ENCODE measurements at regions not wholly inside any gene's neighbourhood (a gene's known extent, or its start where the extent isn't known, plus 50 kb on each side); places are given as distances from the start of the nearest gene placed in this dataset.

DNA sequence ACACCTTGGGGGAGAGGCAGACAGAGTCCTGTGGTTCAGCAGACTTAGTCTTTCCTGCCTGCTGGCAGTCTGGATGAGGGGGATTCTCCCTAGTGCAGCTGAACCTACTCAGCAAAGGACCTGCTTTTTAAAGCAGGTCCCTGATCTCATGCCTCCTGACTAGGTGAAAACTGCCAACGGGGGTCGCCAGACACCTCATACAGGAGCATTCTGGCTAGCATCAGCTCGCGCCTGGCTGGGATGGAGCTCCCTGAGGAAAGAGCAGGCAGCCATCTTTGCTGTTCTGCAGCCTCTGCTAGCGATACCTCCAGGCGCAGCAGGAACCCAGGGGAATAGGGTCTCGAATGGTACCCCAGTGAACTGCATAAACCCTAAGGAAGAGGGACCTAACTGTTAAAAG, 225.2 kb downstream of the CDH9 start:
- TF ChIP-seq, protein P1, sequence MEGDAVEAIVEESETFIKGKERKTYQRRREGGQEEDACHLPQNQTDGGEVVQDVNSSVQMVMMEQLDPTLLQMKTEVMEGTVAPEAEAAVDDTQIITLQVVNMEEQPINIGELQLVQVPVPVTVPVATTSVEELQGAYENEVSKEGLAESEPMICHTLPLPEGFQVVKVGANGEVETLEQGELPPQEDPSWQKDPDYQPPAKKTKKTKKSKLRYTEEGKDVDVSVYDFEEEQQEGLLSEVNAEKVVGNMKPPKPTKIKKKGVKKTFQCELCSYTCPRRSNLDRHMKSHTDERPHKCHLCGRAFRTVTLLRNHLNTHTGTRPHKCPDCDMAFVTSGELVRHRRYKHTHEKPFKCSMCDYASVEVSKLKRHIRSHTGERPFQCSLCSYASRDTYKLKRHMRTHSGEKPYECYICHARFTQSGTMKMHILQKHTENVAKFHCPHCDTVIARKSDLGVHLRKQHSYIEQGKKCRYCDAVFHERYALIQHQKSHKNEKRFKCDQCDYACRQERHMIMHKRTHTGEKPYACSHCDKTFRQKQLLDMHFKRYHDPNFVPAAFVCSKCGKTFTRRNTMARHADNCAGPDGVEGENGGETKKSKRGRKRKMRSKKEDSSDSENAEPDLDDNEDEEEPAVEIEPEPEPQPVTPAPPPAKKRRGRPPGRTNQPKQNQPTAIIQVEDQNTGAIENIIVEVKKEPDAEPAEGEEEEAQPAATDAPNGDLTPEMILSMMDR (IDR thresholded peaks at IDR 0.05) = no peak
- TF ChIP-seq POLR2A (IDR thresholded peaks at IDR 0.05) (no peak), EP300 (IDR thresholded peaks at IDR 0.05; ENCODE audit: low read depth) (no peak)
